Endodermal cell (in vitro differentiated cells): ENCODE measurements at regions not wholly inside any gene's neighbourhood (a gene's known extent, or its start where the extent isn't known, plus 50 kb on each side); places are given as distances from the start of the nearest gene placed in this dataset.

Source experiments
- DNase-seq: peaks from one replicate; pipeline ENCODE4 v3.0.0-alpha.2; 2017
- H3K27ac ChIP-seq: 2 replicates; pipeline ENCODE4 v1.5.1; 2013; ENCODE audit warnings: mild to moderate bottlenecking, low read depth, low read length, moderate library complexity
- H3K27me3 ChIP-seq: 2 replicates; pipeline ENCODE4 v1.6.1; 2013; ENCODE audit warnings: mild to moderate bottlenecking, low read length, moderate library complexity; ENCODE audit not compliant: insufficient read depth, control insufficient read depth, poor library complexity, severe bottlenecking
- H3K36me3 ChIP-seq: 2 replicates; pipeline ENCODE4 v1.7.0; 2013; ENCODE audit warnings: mild to moderate bottlenecking, low read length, moderate library complexity; ENCODE audit not compliant: control insufficient read depth, insufficient read depth
- H3K4me1 ChIP-seq: one replicate; pipeline ENCODE4 v1.7.0; 2013; ENCODE audit warnings: low read length; ENCODE audit not compliant: control insufficient read depth, insufficient read depth
- H3K4me3 ChIP-seq: 2 replicates; pipeline ENCODE4 v1.5.1; 2013; ENCODE audit warnings: mild to moderate bottlenecking, low read length, moderate library complexity
- H3K9ac ChIP-seq: 2 replicates; pipeline ENCODE4 v1.6.1; 2013; ENCODE audit warnings: mild to moderate bottlenecking, low read length, moderate library complexity; ENCODE audit not compliant: poor library complexity, severe bottlenecking; ENCODE audit errors: extremely low read depth
- H3K9me3 ChIP-seq: 2 replicates; pipeline ENCODE4 v1.6.1; 2013; ENCODE audit warnings: mild to moderate bottlenecking, low read length, moderate library complexity; ENCODE audit not compliant: control insufficient read depth
- H3K27ac Mint-ChIP-seq: 2 replicates; pipeline ENCODE4 v1.8.0; 2020; ENCODE audit warnings: mixed read lengths
- H3K27me3 Mint-ChIP-seq: 2 replicates; pipeline ENCODE4 v1.8.0; 2021; ENCODE audit warnings: mild to moderate bottlenecking, mixed read lengths; ENCODE audit not compliant: insufficient read depth
- H3K36me3 Mint-ChIP-seq: 2 replicates; pipeline ENCODE4 v1.8.0; 2020; ENCODE audit warnings: low read depth, mixed read lengths
- H3K4me1 Mint-ChIP-seq: 2 replicates; pipeline ENCODE4 v1.8.0; 2020; ENCODE audit warnings: mixed read lengths
- H3K4me3 Mint-ChIP-seq: 2 replicates; pipeline ENCODE4 v1.8.0; 2020; ENCODE audit warnings: mild to moderate bottlenecking, moderate library complexity, mixed read lengths
- H3K9me3 Mint-ChIP-seq: 2 replicates; pipeline ENCODE4 v1.8.0; 2020; ENCODE audit warnings: mild to moderate bottlenecking, mixed read lengths
- CTCF ChIP-seq: fragments of 200-600 bp; sonication (generic); conservative IDR thresholded peaks from 2 replicates; pipeline ENCODE4 v1.5.0; 2021; ENCODE audit warnings: antibody characterized with exemption, mild to moderate bottlenecking
- WGBS, 2 experiments: methylation state at CpG; one replicate each; pipeline versions ENCODE4 v1.1.5 to v1.1.7; 2013; ENCODE audit warnings: missing lambda C conversion rate in 2 of 2, mixed read lengths in 1 of 2; ENCODE audit not compliant: insufficient coverage in 1 of 2, insufficient read length in 1 of 2; 5-methylcytosine and 5-hydroxymethylcytosine counted together

GRCh38 chr3:153079386-153079785 is 82.6 kb upstream of the RAP2B start:
- Mint-ChIP-seq H3K4me1 (peaks cover 20% of the 10 kb centered on the region), H3K9me3 (peaks cover 5% of the 10 kb centered on the region), H3K36me3 (no peaks in the 10 kb centered on the region), H3K27me3 (no peaks in the 10 kb centered on the region), H3K27ac (peak overlapping the region; percentile 90), H3K4me3 (no peak overlapping the region)
- peak overlapping the region; percentile 52 for H3K9ac ChIP-seq
- H3K4me3 ChIP-seq, result peak overlapping the region; percentile 66
- no peaks in the 10 kb centered on the region for H3K9me3 ChIP-seq
- TF ChIP-seq CTCF, result no peak
- no peak for DNase-seq
- H3K27me3 ChIP-seq, result no peaks in the 10 kb centered on the region
- no peaks in the 10 kb centered on the region for H3K36me3 ChIP-seq
- no peak overlapping the region for H3K27ac ChIP-seq
- H3K4me1 ChIP-seq, result no peaks in the 10 kb centered on the region

GRCh38 chr3:153080778-153081240 is 81.2 kb upstream of the RAP2B start:
- Mint-ChIP-seq H3K27ac (no peak overlapping the region), H3K4me1 (peaks cover 22% of the 10 kb centered on the region), H3K4me3 (no peak overlapping the region), H3K9me3 (peaks cover 5% of the 10 kb centered on the region), H3K27me3 (no peaks in the 10 kb centered on the region), H3K36me3 (no peaks in the 10 kb centered on the region)
- Histone ChIP-seq H3K9me3 (no peaks in the 10 kb centered on the region), H3K27ac (no peak overlapping the region), H3K36me3 (no peaks in the 10 kb centered on the region), H3K4me1 (no peaks in the 10 kb centered on the region), H3K4me3 (no peak overlapping the region), H3K27me3 (no peaks in the 10 kb centered on the region), H3K9ac (no peak overlapping the region)
- WGBS, 2 experiments, result 62 to 67% methylated on average over 3 of the region's 3 CpGs
- DNase-seq, result no peak
- no peak for TF ChIP-seq CTCF

GRCh38 chr3:153084431-153084830 is 77.6 kb upstream of the RAP2B start:
- 100% methylated on average over 3 of the region's 3 CpGs; no CpG with 5 or more reads in 1 of the 2 experiments for WGBS, 2 experiments

More at GRCh38 chr3:153084431-153084830, 77.6 kb upstream of the RAP2B start:
- Histone ChIP-seq H3K4me1 (no peaks in the 10 kb centered on the region), H3K27ac (no peak overlapping the region), H3K4me3 (no peak overlapping the region), H3K9ac (no peak overlapping the region), H3K9me3 (no peaks in the 10 kb centered on the region), H3K36me3 (no peaks in the 10 kb centered on the region), H3K27me3 (no peaks in the 10 kb centered on the region)
- no peak for TF ChIP-seq CTCF
- H3K4me1 Mint-ChIP-seq, result peaks cover 21% of the 10 kb centered on the region
- H3K27me3 Mint-ChIP-seq, result no peaks in the 10 kb centered on the region
- H3K4me3 Mint-ChIP-seq, result no peak overlapping the region
- no peaks in the 10 kb centered on the region for H3K9me3 Mint-ChIP-seq
- no peak for DNase-seq
- no peak overlapping the region for H3K27ac Mint-ChIP-seq
- H3K36me3 Mint-ChIP-seq, result no peaks in the 10 kb centered on the region
